ENCODE measurements at regions not wholly inside any gene's neighbourhood (a gene's known extent, or its start where the extent isn't known, plus 50 kb on each side); places are given as distances from the start of the nearest gene placed in this dataset.

- no peak for TF ChIP-seq EZH2 (IDR thresholded peaks at IDR 0.05; ENCODE audit: insufficient read depth, poor library complexity, severe bottlenecking)
- no peak for TF ChIP-seq EZH2phosphoT487 (IDR thresholded peaks at IDR 0.05; ENCODE audit: insufficient read depth, low read depth)
Measured at GRCh38 chr1:47592296-47593012, 154.6 kb downstream of the FOXD2 start.
